HepG2 (cell line): ENCODE measurements at regions not wholly inside any gene's neighbourhood (a gene's known extent, or its start where the extent isn't known, plus 50 kb on each side); places are given as distances from the start of the nearest gene placed in this dataset.

Experiments used
- ATAC-seq: fragments of 200-7000 bp; cut with Tn5 transposase; 3 replicates; pipeline ENCODE4 v1.9.1; 2020; ENCODE audit warnings: mild to moderate bottlenecking, moderate library complexity
- BruUV-seq: library from RNA; stranded (reverse); fragments of 400-500 nt; replicated peaks from 2 replicates; lab custom pipeline; 2021; lab: Mats Ljungman, UMichigan
- CTCF ChIA-PET: fragments of 300-600 bp; formaldehyde crosslinking; extraction: SDS; loops from one replicate; lab custom pipeline; 2021; ENCODE audit warnings: low total read pairs, inconsistent platforms, low intra/inter-chr PET ratio; lab: Yijun Ruan, JAX
- POLR2A ChIA-PET: fragments of 350-600 bp; sonication (Branson Sonifier 250); formaldehyde crosslinking; loops from one replicate; lab custom pipeline; 2020; ENCODE audit warnings: antibody characterized with exemption, inconsistent platforms; lab: Yijun Ruan, JAX
- DNase-seq: peaks from one replicate; pipeline ENCODE4 v3.0.0-alpha.2; 2015; ENCODE audit warnings: low spot score
- FAIRE-seq: peaks from 3 replicates; lab custom pipeline; 2011; peaks lifted over from hg19 to GRCh38; lab: Jason Lieb, UNC
- H2AFZ ChIP-seq: one replicate; pipeline ENCODE4 v1.6.1; 2011; ENCODE audit warnings: low read length, inconsistent platforms
- H3K27ac ChIP-seq: fragments of 300-600 bp; 3 replicates; pipeline ENCODE4 v1.8.0; 2011; ENCODE audit warnings: mixed run types, mild to moderate bottlenecking, mixed read lengths, low read length, inconsistent platforms; ENCODE audit not compliant: insufficient read depth; ENCODE audit errors: extremely low read length
- H3K27me3 ChIP-seq, 2 experiments: fragments of 200-600 bp in 1 of 2; 2 replicates in 1 of 2; 3 replicates in 1 of 2; pipeline versions ENCODE4 v1.6.0 to v1.8.0; 2011; ENCODE audit warnings: low read length in 2 of 2, mild to moderate bottlenecking in 2 of 2, moderate library complexity in 2 of 2, inconsistent platforms in 1 of 2; ENCODE audit not compliant: insufficient read depth in 2 of 2, control insufficient read depth in 1 of 2
- H3K36me3 ChIP-seq, 2 experiments: fragments of 200-600 bp in 1 of 2; replicated peaks in 1 of 2; 2 replicates in 1 of 2; 3 replicates in 1 of 2; pipeline versions ENCODE4 v1.5.1 to v1.8.0; 2011; ENCODE audit warnings: low read length in 2 of 2, inconsistent platforms in 1 of 2; ENCODE audit not compliant: insufficient read depth in 2 of 2, control insufficient read depth in 1 of 2
- H3K4me1 ChIP-seq: 2 replicates; pipeline ENCODE4 v1.5.1; 2012; ENCODE audit warnings: low read length, inconsistent platforms; ENCODE audit not compliant: insufficient read depth
- H3K4me2 ChIP-seq: 2 replicates; pipeline ENCODE4 v1.6.0; 2011; ENCODE audit warnings: low read depth, low read length, inconsistent platforms
- H3K4me3 ChIP-seq, 3 experiments: fragments of 200-600 bp in 1 of 3; sonication (generic), shearing (Covaris generic) in 1 of 3; replicated peaks in 1 of 3; 2 replicates each; pipeline ENCODE4 v1.5.1; 2011 to 2016; ENCODE audit warnings: low read length in 3 of 3, inconsistent platforms in 2 of 3, low read depth in 2 of 3, mild to moderate bottlenecking in 2 of 3, control low read depth in 1 of 3, mixed read lengths in 1 of 3; ENCODE audit not compliant: insufficient read depth in 1 of 3
- H3K79me2 ChIP-seq: one replicate; pipeline ENCODE4 v1.6.1; 2011; ENCODE audit warnings: low read length, inconsistent platforms; ENCODE audit not compliant: insufficient read depth
- H3K9ac ChIP-seq: 2 replicates; pipeline ENCODE4 v1.6.0; 2011; ENCODE audit warnings: mild to moderate bottlenecking, low read depth, low read length, inconsistent platforms; ENCODE audit not compliant: insufficient read depth
- H3K9me3 ChIP-seq: 2 replicates; pipeline ENCODE4 v1.5.1; 2012; ENCODE audit warnings: mild to moderate bottlenecking, low read length
- H4K20me1 ChIP-seq: 2 replicates; pipeline ENCODE4 v1.6.0; 2011; ENCODE audit warnings: inconsistent platforms, mild to moderate bottlenecking, low read length, moderate library complexity; ENCODE audit not compliant: insufficient read depth
- HMGA1 ChIP-seq: sonication (generic); formaldehyde crosslinking; conservative IDR thresholded peaks from 2 replicates; pipeline ENCODE4 v1.4.0; 2020; ENCODE audit warnings: missing genetic modification reagents
- HOMEZ ChIP-seq: IDR thresholded peaks from 2 replicates; pipeline ENCODE4 v1.6.1; 2016; ENCODE audit warnings: low read depth
- RBM39 ChIP-seq: fragments of 200-400 bp; formaldehyde crosslinking; IDR thresholded peaks from one replicate; pipeline ENCODE4 v1.6.1; 2018; ENCODE audit warnings: antibody characterized with exemption, mild to moderate bottlenecking, low read depth, low read length; ENCODE audit not compliant: poor library complexity, severe bottlenecking
- RXRB ChIP-seq: IDR thresholded peaks from 2 replicates; pipeline ENCODE4 v1.6.1; 2016; ENCODE audit warnings: borderline replicate concordance, missing genetic modification reagents, missing compliant biosample characterization
- TCF12 ChIP-seq, 2 experiments: fragments of 450-650 bp in 1 of 2; sonication (generic) in 1 of 2; formaldehyde crosslinking in 1 of 2; IDR thresholded peaks; 2 replicates each; pipeline versions ENCODE4 v1.6.1 to v1.8.0; 2017 to 2022; ENCODE audit warnings: antibody characterized with exemption in 1 of 2, mild to moderate bottlenecking in 1 of 2, missing genetic modification reagents in 1 of 2, moderate library complexity in 1 of 2
- ZNF510 ChIP-seq: sonication (generic); formaldehyde crosslinking; IDR thresholded peaks from 2 replicates; pipeline ENCODE4 v1.4.0; 2020; ENCODE audit warnings: low read depth, mild to moderate bottlenecking, missing genetic modification reagents
- ZNF589 ChIP-seq: sonication (generic); formaldehyde crosslinking; conservative IDR thresholded peaks from 2 replicates; pipeline ENCODE4 v1.8.0; 2022; ENCODE audit warnings: mild to moderate bottlenecking, moderate library complexity, missing genetic modification reagents
- WGBS: methylation state at CpG from one replicate; pipeline ENCODE4 v1.1.6; 2017; ENCODE audit warnings: low lambda C conversion rate; 5-methylcytosine and 5-hydroxymethylcytosine counted together
- in situ Hi-C: cut with HindIII; loops from 2 replicates; pipeline ENCODE4 v1.10.0; 2017; ENCODE audit warnings: low pct_unique_long_range_greater_than_20kb; ENCODE audit not compliant: extremely low pct_ligation_motif_present
- intact Hi-C: fragments of 100-400 bp; cut with micrococcal nuclease; formaldehyde crosslinking; loops from one replicate; pipeline ENCODE4 v1.10.0; 2022; ENCODE audit not compliant: unreplicated experiment
- TF ChIP-seq, protein P1 (sequence below), 2 experiments: IDR thresholded peaks; 2 replicates each; pipeline ENCODE4 v1.6.1; 2011 to 2012; ENCODE audit warnings: low read length in 2 of 2, borderline replicate concordance in 1 of 2, low read depth in 1 of 2, mild to moderate bottlenecking in 1 of 2, moderate library complexity in 1 of 2
- TF ChIP-seq, protein P2 (sequence below): sonication (generic); formaldehyde crosslinking; IDR thresholded peaks from 2 replicates; pipeline ENCODE4 v1.8.1; 2022; ENCODE audit warnings: low read depth, mild to moderate bottlenecking, missing genetic modification reagents
- TF ChIP-seq, protein P3 (sequence below): sonication (generic); formaldehyde crosslinking; IDR thresholded peaks from 2 replicates; pipeline ENCODE4 v1.4.0; 2020; ENCODE audit warnings: missing genetic modification reagents

- TF ChIP-seq, protein P1, sequence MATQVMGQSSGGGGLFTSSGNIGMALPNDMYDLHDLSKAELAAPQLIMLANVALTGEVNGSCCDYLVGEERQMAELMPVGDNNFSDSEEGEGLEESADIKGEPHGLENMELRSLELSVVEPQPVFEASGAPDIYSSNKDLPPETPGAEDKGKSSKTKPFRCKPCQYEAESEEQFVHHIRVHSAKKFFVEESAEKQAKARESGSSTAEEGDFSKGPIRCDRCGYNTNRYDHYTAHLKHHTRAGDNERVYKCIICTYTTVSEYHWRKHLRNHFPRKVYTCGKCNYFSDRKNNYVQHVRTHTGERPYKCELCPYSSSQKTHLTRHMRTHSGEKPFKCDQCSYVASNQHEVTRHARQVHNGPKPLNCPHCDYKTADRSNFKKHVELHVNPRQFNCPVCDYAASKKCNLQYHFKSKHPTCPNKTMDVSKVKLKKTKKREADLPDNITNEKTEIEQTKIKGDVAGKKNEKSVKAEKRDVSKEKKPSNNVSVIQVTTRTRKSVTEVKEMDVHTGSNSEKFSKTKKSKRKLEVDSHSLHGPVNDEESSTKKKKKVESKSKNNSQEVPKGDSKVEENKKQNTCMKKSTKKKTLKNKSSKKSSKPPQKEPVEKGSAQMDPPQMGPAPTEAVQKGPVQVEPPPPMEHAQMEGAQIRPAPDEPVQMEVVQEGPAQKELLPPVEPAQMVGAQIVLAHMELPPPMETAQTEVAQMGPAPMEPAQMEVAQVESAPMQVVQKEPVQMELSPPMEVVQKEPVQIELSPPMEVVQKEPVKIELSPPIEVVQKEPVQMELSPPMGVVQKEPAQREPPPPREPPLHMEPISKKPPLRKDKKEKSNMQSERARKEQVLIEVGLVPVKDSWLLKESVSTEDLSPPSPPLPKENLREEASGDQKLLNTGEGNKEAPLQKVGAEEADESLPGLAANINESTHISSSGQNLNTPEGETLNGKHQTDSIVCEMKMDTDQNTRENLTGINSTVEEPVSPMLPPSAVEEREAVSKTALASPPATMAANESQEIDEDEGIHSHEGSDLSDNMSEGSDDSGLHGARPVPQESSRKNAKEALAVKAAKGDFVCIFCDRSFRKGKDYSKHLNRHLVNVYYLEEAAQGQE (IDR thresholded peaks at IDR 0.05; ENCODE audit: borderline replicate concordance in 1 of 2, low read depth in 1 of 2, low read length in 2 of 2): no peak
- TF ChIP-seq HMGA1 (CRISPR knock-in tag): no peak
- TF ChIP-seq, protein P2, sequence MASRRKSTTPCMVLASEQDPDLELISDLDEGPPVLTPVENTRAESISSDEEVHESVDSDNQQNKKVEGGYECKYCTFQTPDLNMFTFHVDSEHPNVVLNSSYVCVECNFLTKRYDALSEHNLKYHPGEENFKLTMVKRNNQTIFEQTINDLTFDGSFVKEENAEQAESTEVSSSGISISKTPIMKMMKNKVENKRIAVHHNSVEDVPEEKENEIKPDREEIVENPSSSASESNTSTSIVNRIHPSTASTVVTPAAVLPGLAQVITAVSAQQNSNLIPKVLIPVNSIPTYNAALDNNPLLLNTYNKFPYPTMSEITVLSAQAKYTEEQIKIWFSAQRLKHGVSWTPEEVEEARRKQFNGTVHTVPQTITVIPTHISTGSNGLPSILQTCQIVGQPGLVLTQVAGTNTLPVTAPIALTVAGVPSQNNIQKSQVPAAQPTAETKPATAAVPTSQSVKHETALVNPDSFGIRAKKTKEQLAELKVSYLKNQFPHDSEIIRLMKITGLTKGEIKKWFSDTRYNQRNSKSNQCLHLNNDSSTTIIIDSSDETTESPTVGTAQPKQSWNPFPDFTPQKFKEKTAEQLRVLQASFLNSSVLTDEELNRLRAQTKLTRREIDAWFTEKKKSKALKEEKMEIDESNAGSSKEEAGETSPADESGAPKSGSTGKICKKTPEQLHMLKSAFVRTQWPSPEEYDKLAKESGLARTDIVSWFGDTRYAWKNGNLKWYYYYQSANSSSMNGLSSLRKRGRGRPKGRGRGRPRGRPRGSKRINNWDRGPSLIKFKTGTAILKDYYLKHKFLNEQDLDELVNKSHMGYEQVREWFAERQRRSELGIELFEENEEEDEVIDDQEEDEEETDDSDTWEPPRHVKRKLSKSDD (CRISPR knock-in tag): no peak
These were observed 397.7 kb upstream of the LMCD1 start (continued) for GRCh38 chr3:8103954-8104353.

GRCh38 chr3:8106921-8107320 is 394.7 kb upstream of the LMCD1 start:
- CTCF ChIA-PET: no interaction called here
- TF ChIP-seq, protein P3, sequence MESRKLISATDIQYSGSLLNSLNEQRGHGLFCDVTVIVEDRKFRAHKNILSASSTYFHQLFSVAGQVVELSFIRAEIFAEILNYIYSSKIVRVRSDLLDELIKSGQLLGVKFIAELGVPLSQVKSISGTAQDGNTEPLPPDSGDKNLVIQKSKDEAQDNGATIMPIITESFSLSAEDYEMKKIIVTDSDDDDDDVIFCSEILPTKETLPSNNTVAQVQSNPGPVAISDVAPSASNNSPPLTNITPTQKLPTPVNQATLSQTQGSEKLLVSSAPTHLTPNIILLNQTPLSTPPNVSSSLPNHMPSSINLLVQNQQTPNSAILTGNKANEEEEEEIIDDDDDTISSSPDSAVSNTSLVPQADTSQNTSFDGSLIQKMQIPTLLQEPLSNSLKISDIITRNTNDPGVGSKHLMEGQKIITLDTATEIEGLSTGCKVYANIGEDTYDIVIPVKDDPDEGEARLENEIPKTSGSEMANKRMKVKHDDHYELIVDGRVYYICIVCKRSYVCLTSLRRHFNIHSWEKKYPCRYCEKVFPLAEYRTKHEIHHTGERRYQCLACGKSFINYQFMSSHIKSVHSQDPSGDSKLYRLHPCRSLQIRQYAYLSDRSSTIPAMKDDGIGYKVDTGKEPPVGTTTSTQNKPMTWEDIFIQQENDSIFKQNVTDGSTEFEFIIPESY (CRISPR knock-in tag): no peak
- TF ChIP-seq ZNF589 (CRISPR knock-in tag) (no peak), ZNF510 (no peak), HOMEZ (CRISPR knock-in tag) (no peak), TCF12 (IDR thresholded peaks at IDR 0.05) (no peak), TCF12 (CRISPR knock-in tag; IDR thresholded peaks at IDR 0.05) (no peak), RBM39 (no peak), RXRB (no peak)
- WGBS: 89% methylated on average over 1 of the region's 2 CpGs

More at GRCh38 chr3:8106921-8107320, 394.7 kb upstream of the LMCD1 start:
- POLR2A ChIA-PET: no interaction called here
- no peak for DNase-seq
- no peaks in the 10 kb centered on the region for H3K27me3 ChIP-seq
- FAIRE-seq: no peak
- no TSS peak for BruUV-seq
- H3K4me1 ChIP-seq: no peaks in the 10 kb centered on the region
- no peak overlapping the region for H3K27ac ChIP-seq
- ATAC-seq: no peak
- in situ Hi-C loops: no loop called here
- H3K79me2 ChIP-seq: no peaks in the 10 kb centered on the region
- H4K20me1 ChIP-seq: no peaks in the 10 kb centered on the region
- intact Hi-C loops: no loop called here
- H3K9ac ChIP-seq: no peak overlapping the region
- H3K4me2 ChIP-seq: no peak overlapping the region
- H3K36me3 ChIP-seq: no peaks in the 10 kb centered on the region
- no peak overlapping the region for H3K4me3 ChIP-seq
- H2AFZ ChIP-seq: no peak overlapping the region
- no peaks in the 10 kb centered on the region for H3K9me3 ChIP-seq
